ENCODE measurements at regions not wholly inside any gene's neighbourhood (a gene's known extent, or its start where the extent isn't known, plus 50 kb on each side); places are given as distances from the start of the nearest gene placed in this dataset.

GRCh38 chr10:21069929-21070700, 173.0 kb upstream of the NEBL start:
- no peak for ATAC-seq (ENCODE audit: insufficient read depth, low FRiP score)
- WGBS, 2 donors, result 59 to 64% methylated on average over 10 of the region's 10 CpGs

GRCh38 chr10:21069278-21069677, 172.2 kb upstream of the NEBL start:
- H3K9me3 ChIP-seq (ENCODE audit: control insufficient read depth in 4 of 4, insufficient read depth in 3 of 4, low read length in 3 of 4), result no peaks in the 10 kb centered on the region
- peaks cover 0 to 2% (median 0%) of the 10 kb centered on the region in 5 donors for H3K4me1 ChIP-seq (ENCODE audit: control insufficient read depth in 5 of 5, insufficient read depth in 5 of 5, low read length in 5 of 5)
- H3K36me3 ChIP-seq (ENCODE audit: control insufficient read depth in 4 of 4, insufficient read depth in 4 of 4, low read length in 4 of 4), result no peaks in the 10 kb centered on the region
- TF ChIP-seq CTCF (IDR thresholded peaks at IDR 0.05; ENCODE audit: control extremely low read depth, extremely low read depth), result no peak
- no peak overlapping the region for H3K4me3 ChIP-seq
- H3K9ac ChIP-seq (ENCODE audit: insufficient read depth in 1 of 2, low read length in 2 of 2), result no peak overlapping the region
- ATAC-seq (ENCODE audit: insufficient read depth, low FRiP score) (no peak), DNase-seq (no peak)
- no peak overlapping the region for H3K27ac ChIP-seq (ENCODE audit: low read depth in 1 of 2, low read length in 1 of 2)
- WGBS, 2 donors, result 78 to 85% methylated on average over 5 of the region's 5 CpGs
- no peaks in the 10 kb centered on the region for H3K27me3 ChIP-seq (ENCODE audit: control insufficient read depth in 3 of 3, insufficient read depth in 3 of 3, low read length in 2 of 3)

More at GRCh38 chr10:21069929-21070700, 173.0 kb upstream of the NEBL start:
- Histone ChIP-seq H3K27me3 (ENCODE audit: control insufficient read depth in 3 of 3, insufficient read depth in 3 of 3, low read length in 2 of 3) (no peaks in the 10 kb centered on the region), H3K4me3 (no peak overlapping the region), H3K9ac (ENCODE audit: insufficient read depth in 1 of 2, low read length in 2 of 2) (no peak overlapping the region), H3K4me1 (ENCODE audit: control insufficient read depth in 5 of 5, insufficient read depth in 5 of 5, low read length in 5 of 5) (peaks cover 0 to 2% (median 0%) of the 10 kb centered on the region in 5 donors), H3K36me3 (ENCODE audit: control insufficient read depth in 4 of 4, insufficient read depth in 4 of 4, low read length in 4 of 4) (no peaks in the 10 kb centered on the region), H3K9me3 (ENCODE audit: control insufficient read depth in 4 of 4, insufficient read depth in 3 of 4, low read length in 3 of 4) (no peaks in the 10 kb centered on the region), H3K27ac (ENCODE audit: low read depth in 1 of 2, low read length in 1 of 2) (no peak overlapping the region)
- no peak for TF ChIP-seq CTCF (IDR thresholded peaks at IDR 0.05; ENCODE audit: control extremely low read depth, extremely low read depth)
- peak; percentile 16 to 62 (median 52) for DNase-seq

- no peaks in the 10 kb centered on the region for H3K36me3 ChIP-seq (ENCODE audit: control insufficient read depth in 4 of 4, insufficient read depth in 4 of 4, low read length in 4 of 4)
- H3K4me3 ChIP-seq, result no peak overlapping the region
- no peak overlapping the region for H3K9ac ChIP-seq (ENCODE audit: insufficient read depth in 1 of 2, low read length in 2 of 2)
- peaks cover 0 to 2% (median 0%) of the 10 kb centered on the region in 5 donors for H3K4me1 ChIP-seq (ENCODE audit: control insufficient read depth in 5 of 5, insufficient read depth in 5 of 5, low read length in 5 of 5)
- ATAC-seq (ENCODE audit: insufficient read depth, low FRiP score) (no peak), DNase-seq (no peak)
- 66 to 75% methylated on average over 3 of the region's 3 CpGs for WGBS, 2 donors
- H3K27ac ChIP-seq (ENCODE audit: low read depth in 1 of 2, low read length in 1 of 2), result peak overlapping the region in 1 of 2 donors; percentile 0
- no peaks in the 10 kb centered on the region for H3K27me3 ChIP-seq (ENCODE audit: control insufficient read depth in 3 of 3, insufficient read depth in 3 of 3, low read length in 2 of 3)
- no peak for TF ChIP-seq CTCF (IDR thresholded peaks at IDR 0.05; ENCODE audit: control extremely low read depth, extremely low read depth)
- no peaks in the 10 kb centered on the region for H3K9me3 ChIP-seq (ENCODE audit: control insufficient read depth in 4 of 4, insufficient read depth in 3 of 4, low read length in 3 of 4)
Observed at GRCh38 chr10:21068026-21068656, 171.0 kb upstream of the NEBL start.

Measured in lung (tissue), 11 donors.